ENCODE measurements at regions not wholly inside any gene's neighbourhood (a gene's known extent, or its start where the extent isn't known, plus 50 kb on each side); places are given as distances from the start of the nearest gene placed in this dataset.

DNA sequence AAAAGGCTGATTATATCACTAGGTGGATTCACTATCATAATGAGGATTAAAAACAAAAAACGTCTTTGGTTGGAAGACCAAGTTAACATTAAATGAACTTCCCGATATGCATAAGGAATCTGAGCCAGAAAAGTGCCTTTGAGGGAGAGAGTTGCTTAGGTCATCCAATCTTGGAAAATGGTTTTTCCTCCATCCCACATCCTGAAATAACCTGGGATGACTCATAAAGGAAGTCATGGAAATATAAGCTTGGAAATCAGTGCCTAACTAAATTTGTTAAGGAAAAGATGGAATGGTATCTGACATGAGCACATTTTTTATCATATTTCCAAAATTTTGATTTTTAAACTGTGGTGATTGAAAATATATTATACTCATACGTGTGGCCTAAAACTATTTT is 66.0 kb downstream of the KBTBD8 start:
- TF ChIP-seq, protein P1, sequence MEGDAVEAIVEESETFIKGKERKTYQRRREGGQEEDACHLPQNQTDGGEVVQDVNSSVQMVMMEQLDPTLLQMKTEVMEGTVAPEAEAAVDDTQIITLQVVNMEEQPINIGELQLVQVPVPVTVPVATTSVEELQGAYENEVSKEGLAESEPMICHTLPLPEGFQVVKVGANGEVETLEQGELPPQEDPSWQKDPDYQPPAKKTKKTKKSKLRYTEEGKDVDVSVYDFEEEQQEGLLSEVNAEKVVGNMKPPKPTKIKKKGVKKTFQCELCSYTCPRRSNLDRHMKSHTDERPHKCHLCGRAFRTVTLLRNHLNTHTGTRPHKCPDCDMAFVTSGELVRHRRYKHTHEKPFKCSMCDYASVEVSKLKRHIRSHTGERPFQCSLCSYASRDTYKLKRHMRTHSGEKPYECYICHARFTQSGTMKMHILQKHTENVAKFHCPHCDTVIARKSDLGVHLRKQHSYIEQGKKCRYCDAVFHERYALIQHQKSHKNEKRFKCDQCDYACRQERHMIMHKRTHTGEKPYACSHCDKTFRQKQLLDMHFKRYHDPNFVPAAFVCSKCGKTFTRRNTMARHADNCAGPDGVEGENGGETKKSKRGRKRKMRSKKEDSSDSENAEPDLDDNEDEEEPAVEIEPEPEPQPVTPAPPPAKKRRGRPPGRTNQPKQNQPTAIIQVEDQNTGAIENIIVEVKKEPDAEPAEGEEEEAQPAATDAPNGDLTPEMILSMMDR (IDR thresholded peaks at IDR 0.05), result no peak
- no peak for TF ChIP-seq POLR2A (IDR thresholded peaks at IDR 0.05)

All from transverse colon (tissue), 3 donors.